GM12878 (cell line): ENCODE measurements at regions not wholly inside any gene's neighbourhood (a gene's known extent, or its start where the extent isn't known, plus 50 kb on each side); places are given as distances from the start of the nearest gene placed in this dataset.

Experiments
- ATAC-seq: fragments of 200-7000 bp; cut with Tn5 transposase; 3 replicates; pipeline ENCODE4 v1.9.1; 2020; ENCODE audit warnings: mild to moderate bottlenecking, moderate library complexity
- BruUV-seq: library from RNA; stranded (reverse); fragments of 400-500 nt; replicated peaks from 2 replicates; lab custom pipeline; 2021; lab: Mats Ljungman, UMichigan
- CTCF ChIA-PET: fragments of 300-600 bp; sonication (Branson Sonifier 250); formaldehyde crosslinking; extraction: SDS; loops from one replicate; lab custom pipeline; 2021; ENCODE audit warnings: inconsistent platforms; lab: Yijun Ruan, JAX
- POLR2A ChIA-PET: fragments of 350-600 bp; formaldehyde crosslinking; extraction: SDS; loops from one replicate; lab custom pipeline; 2021; ENCODE audit warnings: inconsistent platforms; lab: Charles Lee
- RAD21 ChIA-PET: fragments of 300-600 bp; sonication (Branson Sonifier 250); formaldehyde crosslinking; loops from one replicate; lab custom pipeline; 2023; ENCODE audit warnings: antibody characterized with exemption; ENCODE audit not compliant: unreplicated experiment; lab: Charles Lee
- SMC1A ChIA-PET: fragments of 300-600 bp; sonication (Branson Sonifier 250); formaldehyde crosslinking; loops from one replicate; lab custom pipeline; 2023; ENCODE audit not compliant: unreplicated experiment, uncharacterized antibody; lab: Charles Lee
- DNase-seq: peaks from one replicate; pipeline ENCODE4 v3.0.0-alpha.2; 2011; ENCODE audit warnings: low read depth, low spot score
- FAIRE-seq: peaks from 3 replicates; lab custom pipeline; 2011; peaks lifted over from hg19 to GRCh38; lab: Jason Lieb, UNC
- H2AFZ ChIP-seq: 2 replicates; pipeline ENCODE4 v1.6.0; 2011; ENCODE audit warnings: low read depth, low read length, control low read depth; ENCODE audit not compliant: control insufficient read depth
- H3K27ac ChIP-seq: 2 replicates; pipeline ENCODE4 v1.5.1; 2011; ENCODE audit warnings: control low read depth; ENCODE audit not compliant: control insufficient read depth, insufficient read depth
- H3K27me3 ChIP-seq, 2 experiments: replicated peaks in 1 of 2; 2 replicates each; pipeline versions ENCODE4 v1.6.0 to v1.6.1; 2011; ENCODE audit warnings: low read length in 1 of 2; ENCODE audit not compliant: control insufficient read depth in 2 of 2, insufficient read depth in 2 of 2
- H3K36me3 ChIP-seq, 2 experiments: 2 replicates each; pipeline ENCODE4 v1.5.1; 2011; ENCODE audit warnings: low read length in 1 of 2; ENCODE audit not compliant: control insufficient read depth in 2 of 2, insufficient read depth in 2 of 2
- H3K4me1 ChIP-seq: 2 replicates; pipeline ENCODE4 v1.6.1; 2011; ENCODE audit warnings: mild to moderate bottlenecking, low read length, moderate library complexity, mixed read lengths; ENCODE audit not compliant: control insufficient read depth, insufficient read depth
- H3K4me2 ChIP-seq: 2 replicates; pipeline ENCODE4 v1.6.0; 2011; ENCODE audit warnings: control low read depth; ENCODE audit not compliant: control insufficient read depth, insufficient read depth
- H3K4me3 ChIP-seq: fragments of 200-600 bp; sonication (generic); 2 replicates; pipeline ENCODE4 v1.5.1; 2016
- H3K79me2 ChIP-seq: 2 replicates; pipeline ENCODE4 v1.6.0; 2011; ENCODE audit warnings: low read length; ENCODE audit not compliant: control insufficient read depth, insufficient read depth
- H3K9ac ChIP-seq: 2 replicates; pipeline ENCODE4 v1.8.0; 2011; ENCODE audit warnings: low read length, control low read depth, mixed read lengths; ENCODE audit not compliant: control insufficient read depth, insufficient read depth
- H3K9me3 ChIP-seq: replicated peaks from 3 replicates; pipeline ENCODE4 v1.5.1; 2011; ENCODE audit warnings: mild to moderate bottlenecking, low read length; ENCODE audit not compliant: control insufficient read depth, insufficient read depth
- H4K20me1 ChIP-seq: 2 replicates; pipeline ENCODE4 v1.6.0; 2011; ENCODE audit not compliant: control insufficient read depth, insufficient read depth
- ATF2 ChIP-seq: IDR thresholded peaks from 2 replicates; pipeline ENCODE4 v1.6.1; 2012; ENCODE audit warnings: low read length, inconsistent platforms
- BHLHE40 ChIP-seq, 2 experiments: fragments of 450-650 bp in 1 of 2; IDR thresholded peaks; 2 replicates each; pipeline ENCODE4 v1.6.1; 2011 to 2017; ENCODE audit warnings: low read depth in 2 of 2, borderline replicate concordance in 1 of 2, improper control_type of control experiment in 1 of 2, low read length in 1 of 2, mild to moderate bottlenecking in 1 of 2
- CEBPB ChIP-seq, 2 experiments: fragments of 150-350 bp in 1 of 2; IDR thresholded peaks; 2 replicates each; pipeline ENCODE4 v1.6.1; 2012 to 2014; ENCODE audit warnings: low read depth in 2 of 2, low read length in 2 of 2, borderline replicate concordance in 1 of 2, inconsistent platforms in 1 of 2
- MTA3 ChIP-seq: IDR thresholded peaks from 2 replicates; pipeline ENCODE4 v1.6.1; 2012; ENCODE audit warnings: low read length, inconsistent platforms, borderline replicate concordance
- NFXL1 ChIP-seq: fragments of 450-650 bp; IDR thresholded peaks from 2 replicates; pipeline ENCODE4 v1.6.1; 2017; ENCODE audit warnings: antibody characterized with exemption, mild to moderate bottlenecking, borderline replicate concordance
- NRF1 ChIP-seq: conservative IDR thresholded peaks from 2 replicates; pipeline ENCODE4 v1.6.1; 2011; ENCODE audit warnings: mild to moderate bottlenecking, low read depth, low read length, improper control_type of control experiment
- PAX5 ChIP-seq: IDR thresholded peaks from 2 replicates; pipeline ENCODE4 v1.6.1; 2011; ENCODE audit warnings: low read depth, low read length, borderline replicate concordance
- ZBED1 ChIP-seq: IDR thresholded peaks from 2 replicates; pipeline ENCODE4 v1.6.1; 2016; ENCODE audit warnings: borderline replicate concordance
- WGBS: methylation state at CpG from one replicate; pipeline ENCODE4 v1.1.6; 2016; ENCODE audit warnings: low lambda C conversion rate; ENCODE audit not compliant: insufficient replicate concordance, insufficient coverage; ENCODE audit errors: missing lambda C conversion rate; 5-methylcytosine and 5-hydroxymethylcytosine counted together
- in situ Hi-C: fragments of 300-500 bp; cut with MboI; formaldehyde crosslinking; loops from 9 replicates; pipeline ENCODE4 v1.14.3; 2018; ENCODE audit warnings: mixed read lengths
- intact Hi-C: fragments of 100-400 bp; cut with micrococcal nuclease; formaldehyde crosslinking; loops from one replicate; pipeline ENCODE4 v1.14.2; 2022; ENCODE audit not compliant: unreplicated experiment
- TF ChIP-seq, protein P1 (sequence below): fragments of 450-650 bp; IDR thresholded peaks from 2 replicates; pipeline ENCODE4 v1.6.1; 2017; ENCODE audit warnings: mild to moderate bottlenecking, moderate library complexity
- TF ChIP-seq, protein P2 (sequence below): fragments of 450-650 bp; formaldehyde crosslinking; IDR thresholded peaks from 2 replicates; pipeline ENCODE4 v1.4.0; 2020; ENCODE audit warnings: mild to moderate bottlenecking, moderate library complexity
- TF ChIP-seq, protein P3 (sequence below): fragments of 450-650 bp; conservative IDR thresholded peaks from 2 replicates; pipeline ENCODE4 v1.6.1; 2017; ENCODE audit warnings: mild to moderate bottlenecking, moderate library complexity

DNA sequence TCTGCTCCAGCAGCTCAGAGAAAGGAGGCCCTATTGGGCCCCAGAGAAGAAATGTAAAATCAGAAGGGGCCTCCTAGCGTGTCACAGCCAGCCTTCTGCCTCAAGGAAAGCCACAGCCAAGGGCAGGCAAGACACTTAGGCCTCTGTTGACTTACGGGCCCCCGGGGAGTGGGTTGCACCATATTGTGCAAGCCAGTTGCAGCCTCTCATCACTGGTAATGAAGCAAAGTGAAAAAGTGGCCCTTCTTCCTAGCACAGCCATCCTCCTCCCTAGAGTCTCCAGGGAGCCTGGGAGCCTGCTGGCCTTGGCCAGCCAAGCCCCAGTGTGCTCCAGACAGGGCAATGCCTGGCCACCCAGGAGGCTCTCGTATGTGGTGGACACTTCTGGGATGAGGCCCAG, 56.2 kb upstream of the GDF10 start:
- no peak for DNase-seq
- H3K36me3 ChIP-seq, result no peaks in the 10 kb centered on the region
- H3K79me2 ChIP-seq, result no peaks in the 10 kb centered on the region
- H3K27me3 ChIP-seq, result no peaks in the 10 kb centered on the region; a peak in 2 of 4 replicates
- in situ Hi-C loops (no loop called here), intact Hi-C loops (no loop called here)
- WGBS, result 0% methylated on average over 4 of the region's 4 CpGs
- no TSS peak for BruUV-seq
- no peaks in the 10 kb centered on the region for H4K20me1 ChIP-seq
- no peaks in the 10 kb centered on the region for H3K9me3 ChIP-seq
- ChIA-PET SMC1A (no interaction called here), RAD21 (no interaction called here), CTCF (interaction anchor here (0.6 kb wide), 1 partner anchor 68 kb away, joined by 3 read pairs; no protein-coding TSS in a partner anchor), POLR2A (no interaction called here)
- no peak overlapping the region for H3K9ac ChIP-seq
- no peak overlapping the region for H3K4me3 ChIP-seq
- no peak overlapping the region for H3K27ac ChIP-seq
- ATAC-seq, result no peak
- H3K4me2 ChIP-seq, result no peak overlapping the region
- no peak overlapping the region for H2AFZ ChIP-seq
- no peak for FAIRE-seq
- H3K4me1 ChIP-seq, result no peaks in the 10 kb centered on the region
- TF ChIP-seq, protein P1, sequence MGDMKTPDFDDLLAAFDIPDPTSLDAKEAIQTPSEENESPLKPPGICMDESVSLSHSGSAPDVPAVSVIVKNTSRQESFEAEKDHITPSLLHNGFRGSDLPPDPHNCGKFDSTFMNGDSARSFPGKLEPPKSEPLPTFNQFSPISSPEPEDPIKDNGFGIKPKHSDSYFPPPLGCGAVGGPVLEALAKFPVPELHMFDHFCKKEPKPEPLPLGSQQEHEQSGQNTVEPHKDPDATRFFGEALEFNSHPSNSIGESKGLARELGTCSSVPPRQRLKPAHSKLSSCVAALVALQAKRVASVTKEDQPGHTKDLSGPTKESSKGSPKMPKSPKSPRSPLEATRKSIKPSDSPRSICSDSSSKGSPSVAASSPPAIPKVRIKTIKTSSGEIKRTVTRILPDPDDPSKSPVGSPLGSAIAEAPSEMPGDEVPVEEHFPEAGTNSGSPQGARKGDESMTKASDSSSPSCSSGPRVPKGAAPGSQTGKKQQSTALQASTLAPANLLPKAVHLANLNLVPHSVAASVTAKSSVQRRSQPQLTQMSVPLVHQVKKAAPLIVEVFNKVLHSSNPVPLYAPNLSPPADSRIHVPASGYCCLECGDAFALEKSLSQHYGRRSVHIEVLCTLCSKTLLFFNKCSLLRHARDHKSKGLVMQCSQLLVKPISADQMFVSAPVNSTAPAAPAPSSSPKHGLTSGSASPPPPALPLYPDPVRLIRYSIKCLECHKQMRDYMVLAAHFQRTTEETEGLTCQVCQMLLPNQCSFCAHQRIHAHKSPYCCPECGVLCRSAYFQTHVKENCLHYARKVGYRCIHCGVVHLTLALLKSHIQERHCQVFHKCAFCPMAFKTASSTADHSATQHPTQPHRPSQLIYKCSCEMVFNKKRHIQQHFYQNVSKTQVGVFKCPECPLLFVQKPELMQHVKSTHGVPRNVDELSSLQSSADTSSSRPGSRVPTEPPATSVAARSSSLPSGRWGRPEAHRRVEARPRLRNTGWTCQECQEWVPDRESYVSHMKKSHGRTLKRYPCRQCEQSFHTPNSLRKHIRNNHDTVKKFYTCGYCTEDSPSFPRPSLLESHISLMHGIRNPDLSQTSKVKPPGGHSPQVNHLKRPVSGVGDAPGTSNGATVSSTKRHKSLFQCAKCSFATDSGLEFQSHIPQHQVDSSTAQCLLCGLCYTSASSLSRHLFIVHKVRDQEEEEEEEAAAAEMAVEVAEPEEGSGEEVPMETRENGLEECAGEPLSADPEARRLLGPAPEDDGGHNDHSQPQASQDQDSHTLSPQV, result no peak
- TF ChIP-seq PAX5 (no peak), CEBPB (IDR thresholded peaks at IDR 0.05; ENCODE audit: borderline replicate concordance in 1 of 2, low read depth in 2 of 2, low read length in 2 of 2) (no peak), BHLHE40 (IDR thresholded peaks at IDR 0.05; ENCODE audit: borderline replicate concordance in 1 of 2, low read depth in 2 of 2, low read length in 1 of 2) (no peak), MTA3 (no peak), ZBED1 (no peak), NFXL1 (no peak), ATF2 (no peak), NRF1 (no peak)
- TF ChIP-seq, protein P2, sequence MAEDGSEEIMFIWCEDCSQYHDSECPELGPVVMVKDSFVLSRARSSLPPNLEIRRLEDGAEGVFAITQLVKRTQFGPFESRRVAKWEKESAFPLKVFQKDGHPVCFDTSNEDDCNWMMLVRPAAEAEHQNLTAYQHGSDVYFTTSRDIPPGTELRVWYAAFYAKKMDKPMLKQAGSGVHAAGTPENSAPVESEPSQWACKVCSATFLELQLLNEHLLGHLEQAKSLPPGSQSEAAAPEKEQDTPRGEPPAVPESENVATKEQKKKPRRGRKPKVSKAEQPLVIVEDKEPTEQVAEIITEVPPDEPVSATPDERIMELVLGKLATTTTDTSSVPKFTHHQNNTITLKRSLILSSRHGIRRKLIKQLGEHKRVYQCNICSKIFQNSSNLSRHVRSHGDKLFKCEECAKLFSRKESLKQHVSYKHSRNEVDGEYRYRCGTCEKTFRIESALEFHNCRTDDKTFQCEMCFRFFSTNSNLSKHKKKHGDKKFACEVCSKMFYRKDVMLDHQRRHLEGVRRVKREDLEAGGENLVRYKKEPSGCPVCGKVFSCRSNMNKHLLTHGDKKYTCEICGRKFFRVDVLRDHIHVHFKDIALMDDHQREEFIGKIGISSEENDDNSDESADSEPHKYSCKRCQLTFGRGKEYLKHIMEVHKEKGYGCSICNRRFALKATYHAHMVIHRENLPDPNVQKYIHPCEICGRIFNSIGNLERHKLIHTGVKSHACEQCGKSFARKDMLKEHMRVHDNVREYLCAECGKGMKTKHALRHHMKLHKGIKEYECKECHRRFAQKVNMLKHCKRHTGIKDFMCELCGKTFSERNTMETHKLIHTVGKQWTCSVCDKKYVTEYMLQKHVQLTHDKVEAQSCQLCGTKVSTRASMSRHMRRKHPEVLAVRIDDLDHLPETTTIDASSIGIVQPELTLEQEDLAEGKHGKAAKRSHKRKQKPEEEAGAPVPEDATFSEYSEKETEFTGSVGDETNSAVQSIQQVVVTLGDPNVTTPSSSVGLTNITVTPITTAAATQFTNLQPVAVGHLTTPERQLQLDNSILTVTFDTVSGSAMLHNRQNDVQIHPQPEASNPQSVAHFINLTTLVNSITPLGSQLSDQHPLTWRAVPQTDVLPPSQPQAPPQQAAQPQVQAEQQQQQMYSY (CRISPR knock-in tag), result no peak
- TF ChIP-seq, protein P3, sequence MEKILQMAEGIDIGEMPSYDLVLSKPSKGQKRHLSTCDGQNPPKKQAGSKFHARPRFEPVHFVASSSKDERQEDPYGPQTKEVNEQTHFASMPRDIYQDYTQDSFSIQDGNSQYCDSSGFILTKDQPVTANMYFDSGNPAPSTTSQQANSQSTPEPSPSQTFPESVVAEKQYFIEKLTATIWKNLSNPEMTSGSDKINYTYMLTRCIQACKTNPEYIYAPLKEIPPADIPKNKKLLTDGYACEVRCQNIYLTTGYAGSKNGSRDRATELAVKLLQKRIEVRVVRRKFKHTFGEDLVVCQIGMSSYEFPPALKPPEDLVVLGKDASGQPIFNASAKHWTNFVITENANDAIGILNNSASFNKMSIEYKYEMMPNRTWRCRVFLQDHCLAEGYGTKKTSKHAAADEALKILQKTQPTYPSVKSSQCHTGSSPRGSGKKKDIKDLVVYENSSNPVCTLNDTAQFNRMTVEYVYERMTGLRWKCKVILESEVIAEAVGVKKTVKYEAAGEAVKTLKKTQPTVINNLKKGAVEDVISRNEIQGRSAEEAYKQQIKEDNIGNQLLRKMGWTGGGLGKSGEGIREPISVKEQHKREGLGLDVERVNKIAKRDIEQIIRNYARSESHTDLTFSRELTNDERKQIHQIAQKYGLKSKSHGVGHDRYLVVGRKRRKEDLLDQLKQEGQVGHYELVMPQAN, result no peak
